ENCODE measurements at regions not wholly inside any gene's neighbourhood (a gene's known extent, or its start where the extent isn't known, plus 50 kb on each side); places are given as distances from the start of the nearest gene placed in this dataset.

DNA sequence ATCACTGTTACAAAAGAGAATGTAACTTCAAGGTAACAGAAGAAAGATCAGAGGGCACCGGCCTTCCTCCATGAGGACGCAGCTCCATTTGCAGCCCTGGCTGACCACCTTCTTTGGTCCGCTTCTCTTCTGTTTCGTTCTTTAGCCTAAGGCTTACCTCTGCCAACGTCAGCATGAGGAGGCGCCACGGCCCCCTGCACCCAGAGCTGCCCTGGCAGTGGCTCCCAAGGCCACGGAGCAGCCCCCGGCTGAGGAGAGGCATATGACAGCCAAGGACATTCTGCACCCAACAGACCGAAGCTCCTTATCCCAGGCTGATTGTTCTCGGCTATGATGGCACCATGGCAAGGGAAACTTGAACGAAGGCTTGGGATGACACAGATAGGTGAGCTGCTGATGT lies 250.3 kb downstream of the TOMM20 start:
- TF ChIP-seq, protein P1, sequence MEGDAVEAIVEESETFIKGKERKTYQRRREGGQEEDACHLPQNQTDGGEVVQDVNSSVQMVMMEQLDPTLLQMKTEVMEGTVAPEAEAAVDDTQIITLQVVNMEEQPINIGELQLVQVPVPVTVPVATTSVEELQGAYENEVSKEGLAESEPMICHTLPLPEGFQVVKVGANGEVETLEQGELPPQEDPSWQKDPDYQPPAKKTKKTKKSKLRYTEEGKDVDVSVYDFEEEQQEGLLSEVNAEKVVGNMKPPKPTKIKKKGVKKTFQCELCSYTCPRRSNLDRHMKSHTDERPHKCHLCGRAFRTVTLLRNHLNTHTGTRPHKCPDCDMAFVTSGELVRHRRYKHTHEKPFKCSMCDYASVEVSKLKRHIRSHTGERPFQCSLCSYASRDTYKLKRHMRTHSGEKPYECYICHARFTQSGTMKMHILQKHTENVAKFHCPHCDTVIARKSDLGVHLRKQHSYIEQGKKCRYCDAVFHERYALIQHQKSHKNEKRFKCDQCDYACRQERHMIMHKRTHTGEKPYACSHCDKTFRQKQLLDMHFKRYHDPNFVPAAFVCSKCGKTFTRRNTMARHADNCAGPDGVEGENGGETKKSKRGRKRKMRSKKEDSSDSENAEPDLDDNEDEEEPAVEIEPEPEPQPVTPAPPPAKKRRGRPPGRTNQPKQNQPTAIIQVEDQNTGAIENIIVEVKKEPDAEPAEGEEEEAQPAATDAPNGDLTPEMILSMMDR (IDR thresholded peaks at IDR 0.05), result no peak
- TF ChIP-seq POLR2A (IDR thresholded peaks at IDR 0.05), result no peak

All from breast epithelium (tissue), 3 donors.